ENCODE measurements at regions not wholly inside any gene's neighbourhood (a gene's known extent, or its start where the extent isn't known, plus 50 kb on each side); places are given as distances from the start of the nearest gene placed in this dataset.
"Not testable (repeated sequence)": the region's sequence is repeated elsewhere in the genome, so short reads cannot be mapped to it uniquely, and the experiment has no call there.

GRCh38 chr2:94737736-94738342, 133.4 kb upstream of the TEKT4 start:
- H3K27me3 ChIP-seq; H3K9me3 ChIP-seq; H3K36me3 ChIP-seq; DNase-seq (ENCODE audit: low spot score in 2 of 2); H3K27ac ChIP-seq; intact Hi-C loops (cut with DNase I); H3K4me3 ChIP-seq; H3K4me1 ChIP-seq: not testable (repeated sequence)

GRCh38 chr2:94753466-94753998, 117.7 kb upstream of the TEKT4 start:
- intact Hi-C loops (cut with DNase I) = no loop called here

GRCh38 chr2:94758546-94758945, 112.7 kb upstream of the TEKT4 start:
- H3K4me3 ChIP-seq = no peak overlapping the region

More at GRCh38 chr2:94753466-94753998, 117.7 kb upstream of the TEKT4 start:
- no peak overlapping the region for H3K4me3 ChIP-seq
- H3K27ac ChIP-seq = no peak overlapping the region
- H3K9me3 ChIP-seq = no peaks in the 10 kb centered on the region
- no peak for TF ChIP-seq CTCF (IDR thresholded peaks at IDR 0.05)
- no peaks in the 10 kb centered on the region for H3K36me3 ChIP-seq
- H3K27me3 ChIP-seq = no peaks in the 10 kb centered on the region
- no peak for DNase-seq (ENCODE audit: low spot score in 2 of 2)
- H3K4me1 ChIP-seq = no peaks in the 10 kb centered on the region

GRCh38 chr2:94759211-94759610, 112.0 kb upstream of the TEKT4 start:
- Histone ChIP-seq H3K9me3 (no peaks in the 10 kb centered on the region), H3K36me3 (no peaks in the 10 kb centered on the region), H3K4me3 (no peak overlapping the region), H3K4me1 (no peaks in the 10 kb centered on the region), H3K27ac (no peak overlapping the region), H3K27me3 (no peaks in the 10 kb centered on the region)
- intact Hi-C loops (cut with DNase I) = no loop called here
- TF ChIP-seq CTCF (IDR thresholded peaks at IDR 0.05) = no peak
- DNase-seq (ENCODE audit: low spot score in 2 of 2) = no peak

More at GRCh38 chr2:94758546-94758945, 112.7 kb upstream of the TEKT4 start:
- H3K36me3 ChIP-seq = no peaks in the 10 kb centered on the region
- no peak for DNase-seq (ENCODE audit: low spot score in 2 of 2)
- TF ChIP-seq CTCF (IDR thresholded peaks at IDR 0.05) = no peak
- no peak overlapping the region for H3K27ac ChIP-seq
- intact Hi-C loops (cut with DNase I) = no loop called here
- H3K9me3 ChIP-seq = no peaks in the 10 kb centered on the region
- H3K27me3 ChIP-seq = no peaks in the 10 kb centered on the region
- no peaks in the 10 kb centered on the region for H3K4me1 ChIP-seq

GRCh38 chr2:94762600-94762999, 108.6 kb upstream of the TEKT4 start:
- Histone ChIP-seq H3K36me3 (no peaks in the 10 kb centered on the region), H3K27me3 (no peaks in the 10 kb centered on the region), H3K27ac (no peak overlapping the region), H3K4me3 (no peak overlapping the region), H3K9me3 (no peaks in the 10 kb centered on the region), H3K4me1 (no peaks in the 10 kb centered on the region)
- intact Hi-C loops (cut with DNase I) = no loop called here
- no peak for TF ChIP-seq CTCF (IDR thresholded peaks at IDR 0.05)
- no peak for DNase-seq (ENCODE audit: low spot score in 2 of 2)

GRCh38 chr2:94763318-94763717, 107.9 kb upstream of the TEKT4 start:
- H3K27me3 ChIP-seq = no peaks in the 10 kb centered on the region
- DNase-seq (ENCODE audit: low spot score in 2 of 2) = no peak
- H3K4me1 ChIP-seq = no peaks in the 10 kb centered on the region
- H3K4me3 ChIP-seq = no peak overlapping the region
- no peaks in the 10 kb centered on the region for H3K36me3 ChIP-seq
- no peaks in the 10 kb centered on the region for H3K9me3 ChIP-seq
- H3K27ac ChIP-seq = no peak overlapping the region
- no peak for TF ChIP-seq CTCF (IDR thresholded peaks at IDR 0.05)
- intact Hi-C loops (cut with DNase I) = no loop called here

- H3K4me3 ChIP-seq; intact Hi-C loops (cut with DNase I); H3K27me3 ChIP-seq; H3K4me1 ChIP-seq; DNase-seq (ENCODE audit: low spot score in 2 of 2); H3K36me3 ChIP-seq; H3K9me3 ChIP-seq; H3K27ac ChIP-seq: not testable (repeated sequence)
Observed at GRCh38 chr2:94764331-94764730, 106.9 kb upstream of the TEKT4 start.

Measured in ascending aorta (tissue), 2 donors.